ENCODE measurements at regions not wholly inside any gene's neighbourhood (a gene's known extent, or its start where the extent isn't known, plus 50 kb on each side); places are given as distances from the start of the nearest gene placed in this dataset.

GRCh38 chr13:108451121-108451520 is 178.3 kb upstream of the MYO16 start:
- Histone ChIP-seq H3K9me3 (ENCODE audit: control insufficient read depth, low read length) (no peaks in the 10 kb centered on the region), H3K27ac (ENCODE audit: low read depth, low read length) (no peak overlapping the region), H3K9ac (ENCODE audit: extremely low read depth, low read length, poor library complexity, severe bottlenecking) (no peak overlapping the region), H3K27me3 (ENCODE audit: control insufficient read depth, insufficient read depth, low read length, poor library complexity, severe bottlenecking) (no peaks in the 10 kb centered on the region), H3K36me3 (ENCODE audit: control insufficient read depth, insufficient read depth, low read length) (no peaks in the 10 kb centered on the region), H3K4me3 (ENCODE audit: low read length) (no peak overlapping the region), H3K4me1 (ENCODE audit: control insufficient read depth, insufficient read depth, low read length) (no peaks in the 10 kb centered on the region)
- Mint-ChIP-seq H3K27ac (no peak overlapping the region), H3K4me1 (no peaks in the 10 kb centered on the region), H3K27me3 (ENCODE audit: insufficient read depth) (no peaks in the 10 kb centered on the region), H3K36me3 (ENCODE audit: low read depth) (no peaks in the 10 kb centered on the region), H3K4me3 (no peak overlapping the region), H3K9me3 (no peaks in the 10 kb centered on the region)
- no peak for DNase-seq
- TF ChIP-seq, protein P1, sequence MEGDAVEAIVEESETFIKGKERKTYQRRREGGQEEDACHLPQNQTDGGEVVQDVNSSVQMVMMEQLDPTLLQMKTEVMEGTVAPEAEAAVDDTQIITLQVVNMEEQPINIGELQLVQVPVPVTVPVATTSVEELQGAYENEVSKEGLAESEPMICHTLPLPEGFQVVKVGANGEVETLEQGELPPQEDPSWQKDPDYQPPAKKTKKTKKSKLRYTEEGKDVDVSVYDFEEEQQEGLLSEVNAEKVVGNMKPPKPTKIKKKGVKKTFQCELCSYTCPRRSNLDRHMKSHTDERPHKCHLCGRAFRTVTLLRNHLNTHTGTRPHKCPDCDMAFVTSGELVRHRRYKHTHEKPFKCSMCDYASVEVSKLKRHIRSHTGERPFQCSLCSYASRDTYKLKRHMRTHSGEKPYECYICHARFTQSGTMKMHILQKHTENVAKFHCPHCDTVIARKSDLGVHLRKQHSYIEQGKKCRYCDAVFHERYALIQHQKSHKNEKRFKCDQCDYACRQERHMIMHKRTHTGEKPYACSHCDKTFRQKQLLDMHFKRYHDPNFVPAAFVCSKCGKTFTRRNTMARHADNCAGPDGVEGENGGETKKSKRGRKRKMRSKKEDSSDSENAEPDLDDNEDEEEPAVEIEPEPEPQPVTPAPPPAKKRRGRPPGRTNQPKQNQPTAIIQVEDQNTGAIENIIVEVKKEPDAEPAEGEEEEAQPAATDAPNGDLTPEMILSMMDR (conservative IDR thresholded peaks at IDR 0.05), result no peak
- WGBS, 2 experiments (ENCODE audit: insufficient coverage in 1 of 2, insufficient read length in 1 of 2), result 80 to 89% methylated on average over 2 to 5 of the region's 5 CpGs

DNA sequence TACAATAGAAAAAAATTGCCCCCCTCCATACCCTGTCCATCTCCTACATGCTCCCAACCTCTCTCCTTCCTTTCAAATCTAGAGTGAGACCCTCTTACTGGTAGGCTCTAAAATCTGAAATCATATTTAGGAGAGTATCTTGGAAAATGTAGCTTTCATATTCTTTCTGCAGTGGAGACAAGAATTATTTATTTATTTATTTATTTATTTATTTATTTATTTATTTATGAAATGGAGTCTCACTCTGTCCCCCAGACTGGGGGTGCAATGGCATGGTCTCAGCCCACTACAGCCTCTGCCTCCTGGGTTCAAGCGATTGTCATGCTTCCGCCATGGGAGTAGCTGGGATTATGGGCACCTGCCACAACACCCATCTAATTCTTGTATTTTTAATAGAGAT is 174.1 kb upstream of the MYO16 start:
- TF ChIP-seq, protein P1 (conservative IDR thresholded peaks at IDR 0.05), result no peak
- Mint-ChIP-seq H3K4me1 (no peaks in the 10 kb centered on the region), H3K36me3 (ENCODE audit: low read depth) (no peaks in the 10 kb centered on the region), H3K27ac (no peak overlapping the region), H3K27me3 (ENCODE audit: insufficient read depth) (no peaks in the 10 kb centered on the region), H3K9me3 (no peaks in the 10 kb centered on the region), H3K4me3 (no peak overlapping the region)
- no peak overlapping the region for H3K27ac ChIP-seq (ENCODE audit: low read depth, low read length)
- no peak overlapping the region for H3K9ac ChIP-seq (ENCODE audit: extremely low read depth, low read length, poor library complexity, severe bottlenecking)
- no peak for DNase-seq
- WGBS, 2 experiments (ENCODE audit: insufficient coverage in 1 of 2, insufficient read length in 1 of 2), result 100% methylated on average over 2 of the region's 2 CpGs; no CpG with 5 or more reads in 1 of the 2 experiments
- no peaks in the 10 kb centered on the region for H3K27me3 ChIP-seq (ENCODE audit: control insufficient read depth, insufficient read depth, low read length, poor library complexity, severe bottlenecking)
- no peaks in the 10 kb centered on the region for H3K4me1 ChIP-seq (ENCODE audit: control insufficient read depth, insufficient read depth, low read length)
- no peaks in the 10 kb centered on the region for H3K36me3 ChIP-seq (ENCODE audit: control insufficient read depth, insufficient read depth, low read length)
- no peaks in the 10 kb centered on the region for H3K9me3 ChIP-seq (ENCODE audit: control insufficient read depth, low read length)
- no peak overlapping the region for H3K4me3 ChIP-seq (ENCODE audit: low read length)

GRCh38 chr13:108460043-108460442 is 169.4 kb upstream of the MYO16 start:
- H3K27me3 Mint-ChIP-seq (ENCODE audit: insufficient read depth), result no peaks in the 10 kb centered on the region
- H3K36me3 Mint-ChIP-seq (ENCODE audit: low read depth), result no peaks in the 10 kb centered on the region
- no peaks in the 10 kb centered on the region for H3K4me1 Mint-ChIP-seq
- TF ChIP-seq, protein P1 (conservative IDR thresholded peaks at IDR 0.05), result no peak
- Histone ChIP-seq H3K9ac (ENCODE audit: extremely low read depth, low read length, poor library complexity, severe bottlenecking) (no peak overlapping the region), H3K27me3 (ENCODE audit: control insufficient read depth, insufficient read depth, low read length, poor library complexity, severe bottlenecking) (no peaks in the 10 kb centered on the region), H3K36me3 (ENCODE audit: control insufficient read depth, insufficient read depth, low read length) (no peaks in the 10 kb centered on the region), H3K4me1 (ENCODE audit: control insufficient read depth, insufficient read depth, low read length) (no peaks in the 10 kb centered on the region), H3K4me3 (ENCODE audit: low read length) (no peak overlapping the region), H3K9me3 (ENCODE audit: control insufficient read depth, low read length) (no peaks in the 10 kb centered on the region), H3K27ac (ENCODE audit: low read depth, low read length) (no peak overlapping the region)
- WGBS, 2 experiments (ENCODE audit: insufficient coverage in 1 of 2, insufficient read length in 1 of 2), result 93 to 94% methylated on average over 4 of the region's 4 CpGs
- no peak overlapping the region for H3K4me3 Mint-ChIP-seq
- no peaks in the 10 kb centered on the region for H3K9me3 Mint-ChIP-seq
- no peak overlapping the region for H3K27ac Mint-ChIP-seq
- no peak for DNase-seq

All from endodermal cell (in vitro differentiated cells).